CD4-positive, alpha-beta T cell treated with Interleukin-2 at 100 ng/mL for 4 hours (primary cell): ENCODE measurements at regions not wholly inside any gene's neighbourhood (a gene's known extent, or its start where the extent isn't known, plus 50 kb on each side); places are given as distances from the start of the nearest gene placed in this dataset.

Experiments
- DNase-seq: peaks from one replicate; pipeline ENCODE4 v3.0.0-alpha.2; 2020; ENCODE audit warnings: low spot score

GRCh38 chr14:40903709-40904108 lies 703.0 kb upstream of the LRFN5 start:
- no peak for DNase-seq

- no peak for DNase-seq
These were observed 707.2 kb upstream of the LRFN5 start for GRCh38 chr14:40899435-40899834.

GRCh38 chr14:40894846-40895245 lies 711.8 kb upstream of the LRFN5 start:
- DNase-seq = no peak

GRCh38 chr14:40889126-40889525 lies 717.5 kb upstream of the LRFN5 start:
- no peak for DNase-seq

GRCh38 chr14:40887912-40888311 lies 718.8 kb upstream of the LRFN5 start:
- DNase-seq = no peak

- DNase-seq = no peak
These were observed 736.4 kb upstream of the LRFN5 start for GRCh38 chr14:40870252-40870651.

- no peak for DNase-seq
These were observed 747.6 kb upstream of the LRFN5 start for GRCh38 chr14:40859055-40859454.

- no peak for DNase-seq
These were observed 751.3 kb upstream of the LRFN5 start for GRCh38 chr14:40855343-40855742.

- no peak for DNase-seq
These were observed 756.5 kb upstream of the LRFN5 start for GRCh38 chr14:40850191-40850590.

GRCh38 chr14:40847480-40847879 lies 759.2 kb upstream of the LRFN5 start:
- DNase-seq = no peak

GRCh38 chr14:40842816-40843215 lies 763.9 kb upstream of the LRFN5 start:
- no peak for DNase-seq

GRCh38 chr14:40841886-40842285 lies 764.8 kb upstream of the LRFN5 start:
- no peak for DNase-seq

- no peak for DNase-seq
These were observed 768.1 kb upstream of the LRFN5 start for GRCh38 chr14:40838601-40839000.

- DNase-seq = no peak
These were observed 800.2 kb upstream of the LRFN5 start for GRCh38 chr14:40806471-40806870.

- DNase-seq = no peak
These were observed 810.5 kb upstream of the LRFN5 start for GRCh38 chr14:40796168-40796567.

GRCh38 chr14:40784860-40785259 lies 821.8 kb upstream of the LRFN5 start:
- DNase-seq = no peak

- no peak for DNase-seq
These were observed 844.0 kb upstream of the LRFN5 start for GRCh38 chr14:40762685-40763084.

- no peak for DNase-seq
These were observed 844.5 kb upstream of the LRFN5 start for GRCh38 chr14:40762177-40762576.

- DNase-seq = no peak
These were observed 846.0 kb upstream of the LRFN5 start for GRCh38 chr14:40760704-40761103.

- DNase-seq = no peak
These were observed 848.6 kb upstream of the LRFN5 start for GRCh38 chr14:40758076-40758475.

- DNase-seq = no peak
These were observed 849.2 kb upstream of the LRFN5 start for GRCh38 chr14:40757376-40757950.

GRCh38 chr14:40733206-40733605 lies 873.5 kb upstream of the LRFN5 start:
- no peak for DNase-seq

- no peak for DNase-seq
These were observed 879.6 kb upstream of the LRFN5 start for GRCh38 chr14:40727107-40727506.

- no peak for DNase-seq
These were observed 893.3 kb upstream of the LRFN5 start for GRCh38 chr14:40713387-40713786.

- DNase-seq = no peak
These were observed 909.4 kb upstream of the LRFN5 start for GRCh38 chr14:40697231-40697630.
